Parathyroid adenoma (tissue), 2 donors: ENCODE measurements at regions not wholly inside any gene's neighbourhood (a gene's known extent, or its start where the extent isn't known, plus 50 kb on each side); places are given as distances from the start of the nearest gene placed in this dataset.

Experiments used
- H2AFZ ChIP-seq: fragments of 300-600 bp; sonication (generic); one replicate; pipeline ENCODE4 v1.7.0; 2017; ENCODE audit warnings: antibody characterized with exemption, mild to moderate bottlenecking
- H3K27ac ChIP-seq: fragments of 300-600 bp; sonication (generic); one replicate; pipeline ENCODE4 v1.7.0; 2017
- H3K27me3 ChIP-seq: fragments of 300-600 bp; sonication (generic); one replicate; pipeline ENCODE4 v1.7.0; 2017; ENCODE audit warnings: low read length; ENCODE audit not compliant: control insufficient read depth, insufficient read depth
- H3K36me3 ChIP-seq: fragments of 300-600 bp; sonication (generic); one replicate; pipeline ENCODE4 v1.7.0; 2017; ENCODE audit warnings: low read length; ENCODE audit not compliant: control insufficient read depth, insufficient read depth
- H3K4me1 ChIP-seq: fragments of 300-600 bp; sonication (generic); one replicate; pipeline ENCODE4 v1.7.0; 2017; ENCODE audit warnings: control low read depth
- H3K4me2 ChIP-seq: fragments of 300-600 bp; sonication (generic); one replicate; pipeline ENCODE4 v1.7.0; 2017; ENCODE audit warnings: low read length
- H3K4me3 ChIP-seq: fragments of 300-600 bp; sonication (generic); one replicate; pipeline ENCODE4 v1.7.0; 2017; ENCODE audit warnings: low read depth, low read length
- H3K79me2 ChIP-seq: fragments of 300-600 bp; sonication (generic); one replicate; pipeline ENCODE4 v1.7.0; 2017; ENCODE audit warnings: control low read depth
- H3K9ac ChIP-seq: fragments of 300-600 bp; sonication (generic); one replicate; pipeline ENCODE4 v1.7.0; 2017; ENCODE audit warnings: mild to moderate bottlenecking
- H3K9me3 ChIP-seq: fragments of 300-600 bp; sonication (generic); one replicate; pipeline ENCODE4 v1.7.0; 2017; ENCODE audit warnings: low read length; ENCODE audit not compliant: control insufficient read depth
- CTCF ChIP-seq: fragments of 300-600 bp; sonication (generic); IDR thresholded peaks from one replicate; pipeline ENCODE4 v1.7.0; 2017; ENCODE audit warnings: antibody characterized with exemption, mild to moderate bottlenecking
- donor health status: primary hyperparathyroidism.

GRCh38 chr3:80526153-80526552 lies 758.4 kb upstream of the ROBO1 start:
- no peak overlapping the region for H3K4me2 ChIP-seq
- H3K4me3 ChIP-seq = no peak overlapping the region
- no peaks in the 10 kb centered on the region for H3K9me3 ChIP-seq
- H3K36me3 ChIP-seq = no peaks in the 10 kb centered on the region
- H3K79me2 ChIP-seq = no peaks in the 10 kb centered on the region
- no peaks in the 10 kb centered on the region for H3K27me3 ChIP-seq
- H2AFZ ChIP-seq = no peak overlapping the region
- H3K9ac ChIP-seq = no peak overlapping the region
- H3K27ac ChIP-seq = no peak overlapping the region
- TF ChIP-seq CTCF = no peak
- no peaks in the 10 kb centered on the region for H3K4me1 ChIP-seq

GRCh38 chr3:80521081-80521480 lies 753.3 kb upstream of the ROBO1 start:
- no peak for TF ChIP-seq CTCF
- H3K4me1 ChIP-seq = no peaks in the 10 kb centered on the region
- H3K36me3 ChIP-seq = no peaks in the 10 kb centered on the region
- H3K4me3 ChIP-seq = no peak overlapping the region
- H3K9ac ChIP-seq = no peak overlapping the region
- H3K79me2 ChIP-seq = no peaks in the 10 kb centered on the region
- no peak overlapping the region for H3K27ac ChIP-seq
- no peak overlapping the region for H3K4me2 ChIP-seq
- no peaks in the 10 kb centered on the region for H3K27me3 ChIP-seq
- H2AFZ ChIP-seq = no peak overlapping the region
- no peaks in the 10 kb centered on the region for H3K9me3 ChIP-seq

GRCh38 chr3:80519436-80519835 lies 751.6 kb upstream of the ROBO1 start:
- no peak for TF ChIP-seq CTCF
- Histone ChIP-seq H3K4me1 (no peaks in the 10 kb centered on the region), H3K27ac (no peak overlapping the region), H3K9me3 (no peaks in the 10 kb centered on the region), H2AFZ (no peak overlapping the region), H3K4me3 (no peak overlapping the region), H3K9ac (no peak overlapping the region), H3K4me2 (no peak overlapping the region), H3K79me2 (no peaks in the 10 kb centered on the region), H3K27me3 (no peaks in the 10 kb centered on the region), H3K36me3 (no peaks in the 10 kb centered on the region)

GRCh38 chr3:80496452-80496851 lies 728.7 kb upstream of the ROBO1 start:
- H3K4me2 ChIP-seq = no peak overlapping the region
- no peaks in the 10 kb centered on the region for H3K9me3 ChIP-seq
- no peak overlapping the region for H3K9ac ChIP-seq
- no peaks in the 10 kb centered on the region for H3K4me1 ChIP-seq
- no peaks in the 10 kb centered on the region for H3K27me3 ChIP-seq
- no peak for TF ChIP-seq CTCF
- H3K36me3 ChIP-seq = no peaks in the 10 kb centered on the region
- H3K27ac ChIP-seq = no peak overlapping the region
- no peak overlapping the region for H3K4me3 ChIP-seq
- no peaks in the 10 kb centered on the region for H3K79me2 ChIP-seq
- no peak overlapping the region for H2AFZ ChIP-seq

GRCh38 chr3:80492162-80492561 lies 724.4 kb upstream of the ROBO1 start:
- H3K9me3 ChIP-seq = no peaks in the 10 kb centered on the region
- H3K79me2 ChIP-seq = no peaks in the 10 kb centered on the region
- H3K27me3 ChIP-seq = no peaks in the 10 kb centered on the region
- H3K4me3 ChIP-seq = no peak overlapping the region
- no peak overlapping the region for H3K4me2 ChIP-seq
- TF ChIP-seq CTCF = no peak
- no peak overlapping the region for H3K9ac ChIP-seq
- no peaks in the 10 kb centered on the region for H3K4me1 ChIP-seq
- no peaks in the 10 kb centered on the region for H3K36me3 ChIP-seq
- no peak overlapping the region for H3K27ac ChIP-seq
- H2AFZ ChIP-seq = no peak overlapping the region
